Mucosa of descending colon (tissue), 3 donors: ENCODE measurements at regions not wholly inside any gene's neighbourhood (a gene's known extent, or its start where the extent isn't known, plus 50 kb on each side); places are given as distances from the start of the nearest gene placed in this dataset.
A peak's percentile ranks its signal among the peaks of the same experiment; 100 is the strongest.

ENCODE experiments used
- ATAC-seq: fragments of 200-7000 bp; cut with Tn5 transposase; one replicate; pipeline ENCODE4 v1.9.1; 2020; ENCODE audit warnings: mild to moderate bottlenecking, moderate library complexity
- DNase-seq, 3 donors: peaks; one replicate each; pipeline ENCODE4 v3.0.0-alpha.2; 2020
- H3K36me3 ChIP-seq: fragments of 200-600 bp; one replicate; pipeline ENCODE4 v1.8.0; 2021; ENCODE audit warnings: low read depth, mild to moderate bottlenecking
- H3K4me1 ChIP-seq: fragments of 200-600 bp; one replicate; pipeline ENCODE4 v1.8.0; 2021; ENCODE audit warnings: low read depth, mild to moderate bottlenecking
- H3K4me3 ChIP-seq: fragments of 200-600 bp; one replicate; pipeline ENCODE4 v1.8.0; 2021; ENCODE audit warnings: mild to moderate bottlenecking
- H3K9me3 ChIP-seq: fragments of 200-600 bp; one replicate; pipeline ENCODE4 v1.8.0; 2021; ENCODE audit warnings: mild to moderate bottlenecking
- intact Hi-C, 2 donors: fragments of 100-400 bp; cut with DNase I in 1 of 2; cut with micrococcal nuclease in 1 of 2; formaldehyde crosslinking; loops; one replicate each; pipeline versions ENCODE4 v1.11.0 to v1.11.1; 2022; cut with DNase I, micrococcal nuclease
- TF ChIP-seq, protein P1 (sequence below): fragments of 200-600 bp; IDR thresholded peaks from one replicate; pipeline ENCODE4 v1.8.0; 2022; ENCODE audit warnings: antibody characterized with exemption, mild to moderate bottlenecking
- donor health status: DM: no; HTN: no; CAD: no; lungs with moderate emphysema.
- donor health status: DM: no; HTN: no; CAD: no.
- donor health status: DM: no; HTN: yes; CAD: no.

GRCh38 chr22:22103078-22103875 is 120.7 kb upstream of the TOP3B start:
- no peak for ATAC-seq
- H3K4me1 ChIP-seq = no peaks in the 10 kb centered on the region
- no peaks in the 10 kb centered on the region for H3K9me3 ChIP-seq
- H3K4me3 ChIP-seq = no peak overlapping the region
- DNase-seq = no peak
- intact Hi-C loops = no loop called here
- TF ChIP-seq, protein P1, sequence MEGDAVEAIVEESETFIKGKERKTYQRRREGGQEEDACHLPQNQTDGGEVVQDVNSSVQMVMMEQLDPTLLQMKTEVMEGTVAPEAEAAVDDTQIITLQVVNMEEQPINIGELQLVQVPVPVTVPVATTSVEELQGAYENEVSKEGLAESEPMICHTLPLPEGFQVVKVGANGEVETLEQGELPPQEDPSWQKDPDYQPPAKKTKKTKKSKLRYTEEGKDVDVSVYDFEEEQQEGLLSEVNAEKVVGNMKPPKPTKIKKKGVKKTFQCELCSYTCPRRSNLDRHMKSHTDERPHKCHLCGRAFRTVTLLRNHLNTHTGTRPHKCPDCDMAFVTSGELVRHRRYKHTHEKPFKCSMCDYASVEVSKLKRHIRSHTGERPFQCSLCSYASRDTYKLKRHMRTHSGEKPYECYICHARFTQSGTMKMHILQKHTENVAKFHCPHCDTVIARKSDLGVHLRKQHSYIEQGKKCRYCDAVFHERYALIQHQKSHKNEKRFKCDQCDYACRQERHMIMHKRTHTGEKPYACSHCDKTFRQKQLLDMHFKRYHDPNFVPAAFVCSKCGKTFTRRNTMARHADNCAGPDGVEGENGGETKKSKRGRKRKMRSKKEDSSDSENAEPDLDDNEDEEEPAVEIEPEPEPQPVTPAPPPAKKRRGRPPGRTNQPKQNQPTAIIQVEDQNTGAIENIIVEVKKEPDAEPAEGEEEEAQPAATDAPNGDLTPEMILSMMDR = no peak
- no peaks in the 10 kb centered on the region for H3K36me3 ChIP-seq

GRCh38 chr22:22099833-22100812 is 117.5 kb upstream of the TOP3B start:
- H3K4me3 ChIP-seq = no peak overlapping the region
- intact Hi-C loops = no loop called here
- no peaks in the 10 kb centered on the region for H3K9me3 ChIP-seq
- no peak for DNase-seq
- no peaks in the 10 kb centered on the region for H3K36me3 ChIP-seq
- ATAC-seq = peak; percentile 30
- H3K4me1 ChIP-seq = no peaks in the 10 kb centered on the region
- TF ChIP-seq, protein P1 = no peak

DNA sequence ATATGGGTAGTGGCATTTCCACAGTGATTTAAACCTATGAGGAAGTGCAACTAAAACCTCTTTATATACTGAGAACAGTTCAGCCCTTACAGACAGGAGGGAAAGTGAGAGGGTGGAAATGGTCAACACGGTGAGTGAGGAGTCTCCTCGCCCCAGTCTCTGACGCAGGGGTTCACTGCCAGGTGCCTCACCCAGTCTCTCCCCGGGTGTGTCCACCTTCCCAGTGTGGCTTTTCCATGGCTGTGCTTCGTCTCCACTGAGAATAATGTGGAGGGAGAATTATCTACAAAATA is 116.6 kb upstream of the TOP3B start:
- DNase-seq (no peak), ATAC-seq (peak; percentile 68)
- Histone ChIP-seq H3K4me1 (no peaks in the 10 kb centered on the region), H3K36me3 (no peaks in the 10 kb centered on the region), H3K9me3 (no peaks in the 10 kb centered on the region), H3K4me3 (no peak overlapping the region)
- TF ChIP-seq, protein P1 = no peak
- intact Hi-C loops = no loop called here

GRCh38 chr22:22098457-22099193 is 116.0 kb upstream of the TOP3B start:
- no peak overlapping the region for H3K4me3 ChIP-seq
- DNase-seq = no peak
- TF ChIP-seq, protein P1 = no peak
- ATAC-seq = peak; percentile 60
- no peaks in the 10 kb centered on the region for H3K4me1 ChIP-seq
- H3K36me3 ChIP-seq = no peaks in the 10 kb centered on the region
- intact Hi-C loops = no loop called here
- no peaks in the 10 kb centered on the region for H3K9me3 ChIP-seq

DNA sequence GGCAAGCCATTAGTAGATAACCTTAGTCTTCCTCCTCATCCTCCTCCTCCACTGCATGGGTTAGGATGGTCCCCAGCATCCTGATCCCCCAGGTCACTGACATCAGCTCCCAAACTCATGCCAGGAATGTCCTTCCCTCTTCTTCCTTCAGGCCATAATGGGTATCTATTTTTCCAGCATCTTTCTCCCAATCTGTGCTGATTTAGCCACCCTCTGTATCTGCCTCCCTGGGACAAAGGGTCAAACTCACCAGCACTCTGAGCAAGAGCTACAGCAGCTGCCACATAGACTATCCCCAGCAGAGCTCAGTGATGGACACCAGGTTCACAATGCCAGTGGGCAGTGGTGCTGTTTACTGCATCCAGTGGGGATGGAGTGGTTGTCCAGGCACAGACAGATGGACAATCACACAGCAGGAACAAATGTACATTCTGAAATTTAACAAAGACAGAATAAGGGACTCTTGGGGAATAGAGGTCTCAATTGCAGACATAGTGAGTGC is 115.2 kb upstream of the TOP3B start:
- Histone ChIP-seq H3K4me3 (no peak overlapping the region), H3K9me3 (no peaks in the 10 kb centered on the region), H3K36me3 (no peaks in the 10 kb centered on the region), H3K4me1 (no peaks in the 10 kb centered on the region)
- intact Hi-C loops = no loop called here
- ATAC-seq (no peak), DNase-seq (no peak)
- TF ChIP-seq, protein P1 = no peak
